Tongue (tissue), 1 donor: ENCODE measurements at regions not wholly inside any gene's neighbourhood (a gene's known extent, or its start where the extent isn't known, plus 50 kb on each side); places are given as distances from the start of the nearest gene placed in this dataset.

Experiments
- DNase-seq: peaks from one replicate; pipeline ENCODE4 v3.0.0-alpha.2; 2015

DNA sequence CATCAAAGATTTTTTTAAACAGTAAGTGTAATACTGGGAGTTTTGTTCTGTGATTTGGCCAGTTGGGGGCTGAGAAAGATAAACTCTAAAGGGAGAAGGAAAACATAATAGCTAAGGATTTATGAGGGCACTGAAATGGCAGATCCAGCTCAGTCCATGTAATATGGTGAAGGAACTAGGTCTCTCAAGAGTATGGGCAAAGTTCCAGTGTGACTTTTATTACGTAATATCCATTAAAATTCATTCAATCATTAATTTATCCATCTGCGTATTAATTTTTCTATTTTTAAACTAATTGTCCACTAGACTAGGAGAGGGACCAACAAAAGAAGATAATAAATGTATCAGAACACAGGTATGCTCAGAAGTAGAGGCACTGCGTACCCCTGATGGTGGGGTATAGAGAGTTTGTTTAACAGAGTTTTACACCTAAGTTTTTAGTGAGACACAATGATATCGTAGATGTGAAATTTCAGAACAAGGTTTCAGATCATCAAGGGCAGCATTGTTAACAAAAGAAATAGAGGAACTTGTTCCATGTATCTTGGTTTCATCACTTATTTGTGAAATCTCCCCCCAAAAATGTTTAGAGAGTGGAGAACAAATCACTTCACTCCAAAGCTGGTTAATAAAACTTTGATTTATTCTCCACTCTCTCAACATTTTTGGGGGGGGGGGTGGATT, 351.1 kb downstream of the GRXCR1 start:
- DNase-seq = no peak

DNA sequence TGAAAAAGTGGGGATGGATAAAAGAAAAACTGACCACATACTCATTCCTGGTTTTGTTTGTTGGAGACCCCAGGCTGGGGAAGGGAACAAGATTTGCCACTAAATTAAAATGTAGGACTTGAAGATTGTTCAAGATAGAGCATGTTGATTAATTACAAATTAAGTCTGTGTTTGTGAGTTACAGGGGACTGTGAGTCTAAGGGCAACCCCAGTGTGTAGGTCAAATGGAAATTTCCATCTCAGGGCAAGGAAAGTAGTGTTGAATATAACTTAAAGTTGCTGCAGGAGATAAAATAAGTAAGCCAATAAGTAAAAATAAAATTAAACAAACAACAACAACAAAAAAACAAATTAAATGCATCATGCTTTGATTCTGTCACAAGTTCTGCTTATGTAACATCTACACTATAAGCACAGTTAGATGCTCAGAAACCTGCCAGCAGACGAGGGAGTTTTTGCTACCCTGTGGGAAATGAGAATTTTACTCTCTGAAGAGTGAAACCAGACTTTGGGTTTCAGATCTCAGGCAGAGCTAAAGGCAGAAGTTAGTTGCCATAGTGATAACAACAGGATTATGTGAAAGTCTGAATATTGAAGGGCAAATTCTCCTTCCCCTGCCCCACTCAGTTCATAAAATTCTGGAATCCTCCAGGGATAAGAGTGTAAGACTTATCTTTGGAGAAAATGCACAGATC, 352.3 kb downstream of the GRXCR1 start:
- DNase-seq = no peak

DNA sequence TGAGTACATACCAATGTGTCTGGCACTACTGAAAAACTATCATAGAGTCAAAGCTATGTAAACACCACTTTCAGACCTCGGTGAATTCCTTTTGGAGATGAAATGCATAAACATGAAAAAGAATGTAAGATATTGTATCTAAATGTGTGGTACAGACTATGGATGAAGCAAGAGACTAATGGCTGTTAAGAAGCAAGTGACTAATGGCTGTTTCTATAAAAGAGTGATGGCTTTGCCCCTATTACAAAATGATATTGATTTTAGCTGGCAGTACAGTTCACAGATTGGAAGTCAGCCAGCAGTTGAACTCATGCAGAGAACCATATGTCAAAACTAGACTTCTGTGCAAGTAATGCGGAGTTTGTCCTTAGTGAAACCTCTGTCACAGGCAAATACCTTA, 359.3 kb downstream of the GRXCR1 start:
- no peak for DNase-seq

DNA sequence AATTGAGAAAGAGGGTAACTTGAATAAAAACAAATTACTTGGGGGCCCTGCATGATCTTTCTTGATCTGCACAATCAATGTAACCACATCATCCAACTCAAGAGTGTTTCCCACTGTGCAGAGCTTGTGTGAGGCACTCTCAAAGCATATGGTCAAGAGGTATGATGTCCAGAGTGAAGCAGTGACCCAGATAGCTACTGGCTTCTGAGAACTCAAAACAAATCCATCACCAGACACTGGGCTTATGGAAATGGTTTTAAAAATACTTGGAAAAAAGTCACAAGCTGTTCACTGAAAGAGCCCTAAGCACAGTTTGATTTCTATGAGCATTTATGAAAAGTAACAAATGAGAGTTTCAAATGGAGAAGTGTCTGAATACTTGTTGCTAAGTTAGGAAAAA, 361.0 kb downstream of the GRXCR1 start:
- no peak for DNase-seq

DNA sequence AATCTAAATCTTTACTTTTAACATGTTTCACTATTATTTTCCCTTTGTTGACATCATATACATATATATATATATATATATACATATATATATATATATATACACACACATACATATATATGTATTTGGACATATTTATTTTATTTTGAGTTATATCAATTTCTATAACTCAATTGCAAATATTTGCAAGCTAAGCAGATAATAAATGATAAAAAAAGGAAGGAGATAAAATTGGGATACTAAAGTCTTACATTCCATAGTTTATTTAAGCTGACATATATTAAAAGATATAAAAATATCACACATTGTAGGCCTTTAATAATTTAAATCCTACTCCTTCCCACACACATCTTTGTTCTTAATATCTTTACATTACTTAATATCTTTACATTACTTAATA, 372.2 kb downstream of the GRXCR1 start:
- no peak for DNase-seq

DNA sequence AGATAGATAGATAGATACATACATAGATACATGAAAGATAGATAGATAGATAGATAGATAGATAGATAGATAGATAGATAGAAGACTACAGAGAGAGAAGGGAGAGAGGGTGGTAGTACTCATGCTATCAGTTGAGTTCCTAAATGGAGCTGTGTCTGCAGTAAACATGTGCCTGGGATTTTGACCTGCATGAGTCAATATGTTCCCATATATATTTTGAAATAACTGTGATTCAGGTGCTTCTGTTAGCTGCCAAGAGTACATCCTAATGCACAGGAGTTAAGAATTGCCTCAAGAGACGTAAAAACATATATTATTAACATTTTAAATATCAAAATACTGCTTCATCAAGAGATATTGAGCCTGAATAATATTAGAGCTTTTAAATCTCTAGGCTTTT, 379.4 kb downstream of the GRXCR1 start:
- no peak for DNase-seq

DNA sequence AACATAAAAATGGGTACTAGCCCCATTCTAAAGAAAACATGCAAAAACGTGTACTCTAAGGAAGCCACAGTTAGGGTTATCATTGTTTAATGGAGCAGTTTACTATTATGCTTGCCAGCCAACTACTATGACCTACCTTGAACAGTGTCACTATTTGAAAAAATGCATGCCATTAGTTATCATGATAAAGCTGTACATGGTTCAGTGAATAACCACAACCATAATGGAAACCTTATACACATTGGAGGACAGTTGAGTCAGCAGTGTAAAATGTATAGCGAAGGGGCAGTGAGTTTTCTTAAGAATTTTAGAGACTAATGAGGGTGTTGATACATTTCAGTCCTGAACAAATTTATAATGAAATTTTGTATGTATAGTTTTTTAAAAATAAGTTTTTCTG, 381.9 kb downstream of the GRXCR1 start:
- no peak for DNase-seq

DNA sequence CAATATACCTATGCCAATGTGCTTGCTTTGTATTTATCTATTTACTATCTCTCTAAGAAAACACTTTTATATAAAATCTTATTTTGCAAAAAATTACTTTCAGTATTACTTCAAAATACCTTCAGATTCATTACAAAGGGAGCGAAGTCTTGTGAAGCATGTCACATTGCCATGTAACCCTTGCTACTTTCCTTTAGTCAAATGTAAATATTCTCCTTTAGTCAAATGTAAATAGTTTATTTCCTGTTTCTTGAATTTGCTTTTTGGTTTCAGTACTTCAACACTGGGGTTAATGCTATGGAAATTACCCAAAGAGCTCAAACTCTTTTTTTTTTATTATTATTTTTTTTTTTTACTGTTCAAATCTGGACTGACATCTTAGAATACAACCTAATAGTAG, 383.3 kb downstream of the GRXCR1 start:
- no peak for DNase-seq

DNA sequence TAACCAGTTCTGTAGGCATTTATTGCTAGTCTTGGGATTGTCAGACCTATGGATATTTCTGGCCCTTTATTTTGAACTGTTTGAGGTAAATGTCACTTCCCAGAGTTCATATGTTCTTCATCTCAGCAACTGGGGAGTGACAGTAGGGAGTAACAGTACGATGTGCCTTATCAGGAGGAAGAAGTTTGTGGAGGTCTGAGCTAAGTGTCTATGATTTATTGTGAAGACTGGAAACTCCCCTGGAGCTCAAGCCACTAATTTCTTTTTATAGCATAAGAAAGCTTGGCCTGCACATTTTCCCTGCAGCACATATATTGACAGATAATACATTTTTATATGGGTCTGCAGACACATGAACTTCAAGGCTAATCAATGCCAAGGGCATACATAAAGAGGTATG, 383.8 kb downstream of the GRXCR1 start:
- no peak for DNase-seq

DNA sequence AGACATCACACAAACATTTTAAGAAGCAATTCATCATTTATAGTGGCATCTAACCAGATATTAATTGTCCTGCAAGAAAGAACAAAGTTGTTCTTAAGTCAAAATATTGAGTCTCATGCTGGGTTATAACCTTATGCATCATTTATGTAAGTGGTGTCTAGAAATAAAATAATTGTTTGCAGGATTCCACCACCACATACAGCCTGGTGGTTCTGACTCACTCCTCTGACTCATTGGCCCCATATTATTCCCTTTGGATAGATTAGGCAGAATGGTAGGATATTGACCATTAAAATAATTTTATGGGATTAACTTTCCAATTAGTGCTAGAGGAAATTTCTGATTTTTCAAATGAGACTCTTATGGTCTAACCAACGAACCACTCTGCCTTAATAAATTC, 384.5 kb downstream of the GRXCR1 start:
- DNase-seq = no peak

DNA sequence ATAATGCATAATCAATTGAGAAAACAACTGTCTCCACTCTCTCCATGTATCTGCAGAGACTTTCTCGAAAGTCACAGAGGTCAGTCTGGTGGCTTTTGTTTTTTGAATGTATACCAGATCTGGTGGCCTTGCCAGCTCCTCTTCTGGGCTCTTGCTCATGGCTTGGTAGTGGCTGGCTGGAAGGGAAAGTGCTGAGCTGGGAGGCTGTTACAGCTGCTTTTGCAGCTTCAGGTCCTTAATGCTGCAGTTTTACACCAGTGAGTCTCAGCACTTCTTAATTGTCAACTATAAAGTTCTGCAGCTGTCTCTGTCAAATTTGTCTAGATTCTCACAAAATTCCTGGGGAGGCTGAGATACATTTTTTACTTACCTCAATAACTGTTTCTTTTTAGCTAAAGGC, 390.0 kb downstream of the GRXCR1 start:
- DNase-seq = peak; percentile 1

DNA sequence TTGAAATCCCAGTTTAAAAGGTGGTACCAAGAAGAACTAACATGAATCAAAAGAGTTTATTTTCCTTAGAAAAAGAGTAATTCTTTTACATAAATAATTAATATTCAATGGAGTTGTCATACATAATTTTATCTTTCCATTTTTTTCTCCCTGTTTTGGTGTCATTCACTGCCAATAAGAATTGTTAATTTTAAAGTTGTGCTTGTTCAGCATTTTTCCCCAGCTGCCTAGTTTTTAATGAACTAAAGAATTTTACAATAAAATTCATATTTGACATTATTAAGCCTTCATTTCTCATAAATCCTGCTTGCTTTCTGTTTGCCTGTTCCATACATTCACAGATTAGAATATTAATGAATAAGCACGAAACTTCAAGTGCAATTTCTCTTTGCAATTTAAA, 393.6 kb downstream of the GRXCR1 start:
- DNase-seq = no peak

DNA sequence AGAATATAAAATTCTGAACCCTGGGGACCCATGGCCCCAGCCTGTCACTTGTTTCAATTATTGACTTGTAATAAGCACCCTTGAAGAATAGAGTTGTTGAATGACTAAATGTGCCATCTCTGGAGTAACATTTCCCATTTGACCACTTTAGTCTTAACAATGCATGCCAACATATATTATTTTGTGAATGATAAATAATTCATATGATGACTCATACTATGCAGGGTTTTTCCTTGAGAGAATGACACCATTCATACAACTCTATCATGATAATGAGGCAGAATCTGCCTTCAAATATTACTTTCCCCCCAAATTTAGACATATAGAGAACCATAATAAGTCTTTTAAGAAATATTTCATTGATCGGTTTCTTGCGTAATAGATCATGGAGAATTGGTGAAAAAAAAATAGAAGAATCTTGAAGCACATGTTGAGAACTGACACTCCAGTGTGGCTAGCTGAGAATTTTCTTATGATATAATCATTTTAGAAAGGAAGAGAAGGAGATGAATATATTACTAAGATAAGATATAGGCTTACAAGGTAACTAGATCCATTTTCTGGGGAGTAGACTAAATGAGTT, 404.5 kb downstream of the GRXCR1 start:
- DNase-seq = no peak

DNA sequence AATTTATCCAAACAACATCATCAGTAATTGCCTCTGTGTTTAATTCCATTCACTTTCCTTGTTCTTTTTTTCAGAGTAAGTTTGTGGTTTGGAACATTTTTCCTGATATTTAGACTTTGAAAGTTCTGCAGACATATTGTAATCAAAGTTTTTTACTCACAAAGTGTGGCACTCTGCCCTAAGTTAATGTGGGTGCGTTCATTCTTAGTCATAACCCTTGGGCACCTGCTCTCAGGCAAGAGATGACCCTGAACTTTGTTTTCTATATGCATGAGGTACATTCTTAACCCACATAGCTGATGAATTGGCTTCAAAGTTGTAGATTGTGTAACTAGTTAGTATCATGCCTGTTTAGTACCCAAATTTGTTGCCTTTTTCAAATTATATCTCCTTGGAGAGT, 424.3 kb downstream of the GRXCR1 start:
- no peak for DNase-seq

DNA sequence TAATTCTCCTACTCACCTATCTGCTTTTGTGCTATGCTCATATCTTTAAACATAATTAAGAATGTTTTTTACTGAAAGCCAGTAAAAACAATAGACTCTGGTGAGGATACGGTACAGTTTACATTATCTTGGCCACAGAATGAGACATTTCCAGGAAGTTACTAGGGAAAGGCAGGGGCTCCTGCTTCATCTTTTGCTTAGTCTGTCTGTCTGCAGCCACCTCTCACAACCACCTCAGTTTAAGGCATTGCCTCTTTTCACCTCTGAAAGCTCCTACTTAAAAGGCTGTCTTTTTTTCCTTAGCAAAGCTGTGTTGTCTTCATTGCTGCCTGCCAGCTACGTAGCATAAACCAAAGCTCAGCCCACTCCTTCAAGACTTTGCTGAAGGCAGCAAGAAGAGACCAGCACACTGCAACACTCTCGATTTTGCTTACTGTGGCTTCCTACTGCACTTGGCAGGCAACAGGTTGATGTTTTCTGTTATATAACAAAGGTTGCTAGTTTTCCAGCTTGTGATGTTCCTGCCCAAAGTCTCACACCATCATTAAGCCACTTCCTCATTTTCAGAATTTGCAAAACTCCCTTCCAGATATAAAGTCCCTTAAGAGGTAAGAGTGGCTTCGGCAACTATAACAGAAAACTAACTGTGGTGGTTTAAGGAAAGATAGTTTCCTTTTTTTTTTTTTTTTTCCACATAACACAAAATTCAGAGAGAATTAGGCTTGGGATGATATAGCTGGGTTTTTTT, 432.9 kb downstream of the GRXCR1 start:
- DNase-seq = no peak

DNA sequence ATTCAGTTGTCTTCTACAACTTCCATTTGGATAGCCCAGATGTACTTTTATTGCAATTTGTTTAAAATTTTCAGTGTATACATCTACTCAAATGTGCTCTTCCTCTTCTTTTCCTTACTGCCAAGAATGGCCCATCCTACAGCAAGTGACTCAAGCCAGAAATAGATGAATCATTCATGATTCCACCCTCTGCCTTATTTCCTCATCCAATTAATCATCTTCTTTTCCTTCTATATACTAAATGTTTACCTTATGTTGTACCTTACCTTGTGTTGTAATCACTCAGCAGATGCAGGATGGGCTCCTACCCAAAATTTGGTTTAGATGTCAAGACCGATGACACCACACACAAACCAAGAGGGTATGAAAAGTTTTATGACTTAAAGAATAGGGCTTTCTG, 437.8 kb downstream of the GRXCR1 start:
- DNase-seq = no peak

DNA sequence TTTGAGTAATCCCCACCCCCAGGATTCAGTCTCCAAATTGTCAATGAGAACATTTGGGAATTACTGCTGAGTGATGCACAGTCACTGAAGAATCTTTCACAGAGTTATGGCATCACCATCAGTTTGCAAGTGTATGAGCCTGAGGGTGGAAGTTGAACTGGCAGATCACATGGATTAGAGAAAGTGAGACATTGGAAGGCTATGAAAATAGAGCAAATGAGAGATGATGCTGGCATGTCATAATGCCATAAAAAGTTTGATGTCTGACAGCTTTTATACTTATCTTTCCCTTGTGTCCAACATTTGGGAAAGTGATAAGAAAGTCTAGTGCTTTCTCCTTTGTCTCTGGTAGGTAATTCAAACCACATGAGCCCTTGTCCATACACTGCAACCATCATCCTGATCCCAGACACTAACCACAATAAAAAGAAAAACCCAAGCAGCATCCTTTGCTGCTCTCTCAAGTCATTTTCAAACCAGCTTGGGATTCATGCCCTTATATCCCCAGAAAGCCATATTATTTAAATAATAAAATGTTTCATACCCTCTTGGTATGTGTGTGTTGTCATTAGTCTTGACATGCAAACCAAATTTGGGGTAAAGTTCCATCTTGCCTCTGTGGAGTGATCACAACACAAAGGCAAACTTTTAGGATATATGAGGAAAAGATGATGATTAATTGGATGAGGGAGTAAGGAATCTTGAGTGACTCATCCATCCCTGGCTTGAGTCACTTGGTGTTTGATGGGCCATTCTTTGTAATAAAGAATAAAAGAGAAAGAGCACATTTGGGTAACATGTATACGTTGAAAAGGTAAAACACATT, 438.9 kb downstream of the GRXCR1 start:
- no peak for DNase-seq

DNA sequence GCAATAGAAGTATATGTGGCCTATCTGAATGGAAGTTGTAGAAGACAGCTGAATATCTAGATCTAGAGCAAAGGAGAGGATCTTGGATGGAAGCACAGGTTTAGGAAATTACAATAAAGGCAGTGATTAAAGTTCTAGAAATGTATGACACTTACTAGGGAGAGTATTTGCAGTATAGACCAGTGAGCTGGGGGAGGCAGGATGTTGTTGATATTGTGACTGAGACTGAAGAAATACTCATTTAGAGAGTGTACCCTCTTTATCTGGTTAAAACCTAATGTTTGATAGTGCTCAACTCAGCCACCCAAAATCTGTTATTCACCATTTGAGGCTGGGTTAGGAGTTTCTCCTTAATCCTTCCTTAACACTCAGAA, 439.5 kb downstream of the GRXCR1 start:
- DNase-seq = no peak

DNA sequence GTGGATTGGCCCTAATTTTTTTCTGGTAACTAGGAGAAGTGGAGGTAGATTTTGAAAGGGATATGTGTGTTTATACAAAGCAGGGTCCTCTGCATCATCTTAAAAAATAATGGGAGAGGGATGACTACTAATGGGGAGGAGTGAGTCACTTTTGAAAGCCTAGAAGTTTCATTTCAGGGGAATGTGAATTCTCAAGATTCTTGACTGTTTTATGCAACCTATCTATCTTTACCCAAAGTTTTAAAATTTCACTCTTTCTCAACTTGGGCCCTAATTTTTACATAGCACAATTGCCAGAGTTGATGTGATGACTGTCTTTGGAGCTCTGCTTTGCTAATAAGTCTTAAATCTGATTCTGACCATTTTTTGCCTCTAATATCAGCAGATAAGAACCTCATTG, 445.2 kb downstream of the GRXCR1 start:
- no peak for DNase-seq

DNA sequence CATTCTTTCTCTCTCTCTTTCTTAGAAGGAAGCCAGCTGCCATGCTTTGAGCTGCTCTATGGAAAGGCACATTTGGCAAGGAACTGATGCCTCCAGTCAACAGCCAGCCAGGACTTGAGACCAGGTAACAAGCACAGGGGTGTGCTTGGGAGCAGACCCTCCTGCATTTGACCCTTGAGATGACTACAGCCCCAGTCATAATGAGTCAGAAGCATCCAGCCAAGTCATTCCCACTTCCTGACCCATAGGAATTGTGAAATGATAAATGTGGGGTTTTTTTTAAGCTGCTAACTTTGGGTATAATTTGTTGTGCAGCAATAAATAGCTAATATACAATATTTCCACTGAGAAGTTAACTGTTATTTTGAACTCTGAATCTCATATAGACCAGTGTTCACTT, 446.9 kb downstream of the GRXCR1 start:
- DNase-seq = no peak

DNA sequence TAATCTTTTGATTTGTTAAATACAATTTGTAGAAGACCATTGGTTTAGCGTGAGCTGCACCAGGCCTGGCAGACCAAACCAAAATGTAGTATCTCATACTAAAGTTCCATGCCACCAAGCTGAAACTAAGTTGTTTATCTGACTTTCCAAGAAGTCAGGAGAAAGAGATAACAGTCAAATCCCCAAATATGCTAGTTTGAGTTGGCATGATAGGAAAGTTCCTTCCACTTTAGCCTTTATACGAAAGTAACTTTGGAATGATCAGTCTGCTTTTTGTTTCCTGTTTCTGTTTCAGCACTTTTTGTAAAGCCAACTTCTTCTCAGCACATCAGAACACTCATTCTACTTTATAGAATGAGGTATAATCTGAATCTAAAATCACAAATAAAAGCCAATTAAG, 449.2 kb downstream of the GRXCR1 start:
- no peak for DNase-seq

DNA sequence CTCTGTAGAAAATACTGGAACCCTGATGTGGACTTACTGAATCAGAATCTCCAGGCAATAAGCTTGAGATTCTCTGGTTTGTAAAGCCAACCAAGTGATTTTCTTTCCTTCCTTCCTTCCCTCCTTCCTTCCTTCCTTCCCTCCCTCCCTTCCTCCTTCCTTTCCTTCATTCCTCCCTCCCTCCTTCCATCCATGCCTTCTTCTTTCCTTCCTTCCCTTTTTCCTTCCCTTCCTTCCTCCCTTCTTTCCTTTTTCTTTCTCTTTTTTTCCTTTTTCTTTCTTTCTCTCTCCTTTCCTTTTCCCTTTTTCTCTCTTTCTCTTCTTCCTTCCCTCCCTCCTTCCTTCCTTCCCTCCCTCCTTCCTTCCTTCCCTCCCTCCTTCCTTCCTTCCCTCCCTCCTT, 450.8 kb downstream of the GRXCR1 start:
- DNase-seq = no peak
